Ovary (tissue), 7 donors: ENCODE measurements at regions not wholly inside any gene's neighbourhood (a gene's known extent, or its start where the extent isn't known, plus 50 kb on each side); places are given as distances from the start of the nearest gene placed in this dataset.

Experiments used
- DNase-seq, 5 donors: peaks; one replicate each; pipeline ENCODE4 v3.0.0-alpha.2; 2019 to 2020
- H3K27ac ChIP-seq, 2 donors: fragments of 200-600 bp; one replicate each; pipeline versions ENCODE4 v1.5.1 to v1.8.0; 2019 to 2022
- H3K27me3 ChIP-seq: fragments of 200-600 bp; one replicate; pipeline ENCODE4 v1.8.0; 2022
- H3K36me3 ChIP-seq: fragments of 200-600 bp; sonication (generic); one replicate; pipeline ENCODE4 v1.5.1; 2019
- H3K4me1 ChIP-seq: one replicate; pipeline ENCODE4 v1.8.1; 2013; ENCODE audit warnings: mild to moderate bottlenecking, moderate library complexity; ENCODE audit not compliant: insufficient read depth
- H3K4me3 ChIP-seq: fragments of 200-600 bp; sonication (generic); one replicate; pipeline ENCODE4 v1.5.1; 2017
- H3K9me3 ChIP-seq, 2 donors: fragments of 200-600 bp in 1 of 2; sonication (generic) in 1 of 2; one replicate each; pipeline versions ENCODE4 v1.5.1 to v1.8.1; 2013 to 2019; ENCODE audit warnings: mild to moderate bottlenecking in 1 of 2, moderate library complexity in 1 of 2
- CTCF ChIP-seq, 3 donors: fragments of 450-650 bp in 2 of 3; fragments of 200-600 bp in 1 of 3; IDR thresholded peaks; one replicate each; pipeline versions ENCODE4 v1.5.1 to v1.8.0; 2016 to 2022; ENCODE audit warnings: antibody characterized with exemption in 3 of 3, mild to moderate bottlenecking in 1 of 3
- EP300 ChIP-seq: sonication (generic); formaldehyde crosslinking; IDR thresholded peaks from one replicate; pipeline ENCODE4 v1.6.1; 2017; ENCODE audit warnings: antibody characterized with exemption
- POLR2A ChIP-seq: fragments of 450-650 bp; IDR thresholded peaks from one replicate; pipeline ENCODE4 v1.6.1; 2017; ENCODE audit warnings: antibody characterized with exemption, mild to moderate bottlenecking, moderate library complexity
- WGBS, 3 donors: extraction: QIAGEN DNeasy Blood & Tissue Kit in 1 of 3; methylation state at CpG; one replicate each; pipeline versions ENCODE4 v1.1.5 to v1.1.7; 2013 to 2017; 5-methylcytosine and 5-hydroxymethylcytosine counted together
- intact Hi-C, 4 donors: fragments of 100-400 bp; cut with DNase I; formaldehyde crosslinking; loops; one replicate each; pipeline versions ENCODE4 v1.11.0 to v1.15.1; 2022 to 2023
- donor health status: DM: no; HTN: no; CAD: no; lungs with moderate emphysema.
- donor health status: DM: no; HTN: no; CAD: no.
- donor health status: Bipolar disorder and iron deficiency.
- donor health status: DM: no; HTN: no; CAD: no.
- donor health status: DM: yes; HTN: yes; CAD: no.

GRCh38 chr3:170735821-170736220 lies 134.2 kb downstream of the RPL22L1 start:
- DNase-seq = no peak
- 9 to 19% (median 12%) methylated on average over 2 of the region's 2 CpGs for WGBS, 3 donors
- Histone ChIP-seq H3K9me3 (no peaks in the 10 kb centered on the region), H3K36me3 (no peaks in the 10 kb centered on the region), H3K4me3 (no peak overlapping the region), H3K27me3 (no peaks in the 10 kb centered on the region), H3K4me1 (peaks cover 9% of the 10 kb centered on the region), H3K27ac (peak overlapping the region in 1 of 2 donors; percentile 41)
- intact Hi-C loops = no loop called here
- TF ChIP-seq CTCF (IDR thresholded peaks at IDR 0.05) = no peak
- TF ChIP-seq EP300 = no peak

GRCh38 chr3:170734735-170735065 lies 135.3 kb downstream of the RPL22L1 start:
- no peak overlapping the region for H3K4me3 ChIP-seq
- WGBS, 3 donors = 83 to 89% (median 84%) methylated on average over 1 of the region's 1 CpG
- no peaks in the 10 kb centered on the region for H3K27me3 ChIP-seq
- H3K27ac ChIP-seq = no peak overlapping the region
- intact Hi-C loops = no loop called here
- H3K4me1 ChIP-seq = peaks cover 8% of the 10 kb centered on the region
- DNase-seq = no peak
- H3K36me3 ChIP-seq = no peaks in the 10 kb centered on the region
- H3K9me3 ChIP-seq = no peaks in the 10 kb centered on the region
- TF ChIP-seq EP300 = no peak
- TF ChIP-seq CTCF (IDR thresholded peaks at IDR 0.05) = no peak
- TF ChIP-seq POLR2A = no peak

- WGBS, 3 donors = 52 to 83% (median 78%) methylated on average over 7 of the region's 7 CpGs
- TF ChIP-seq POLR2A (no peak), EP300 (no peak), CTCF (IDR thresholded peaks at IDR 0.05) (no peak)
- no peak overlapping the region for H3K27ac ChIP-seq
Measured at GRCh38 chr3:170734043-170734734, 135.8 kb downstream of the RPL22L1 start.

GRCh38 chr3:170732660-170733245 lies 137.2 kb downstream of the RPL22L1 start:
- no peak overlapping the region for H3K27ac ChIP-seq
- H3K27me3 ChIP-seq = no peaks in the 10 kb centered on the region
- no peak overlapping the region for H3K4me3 ChIP-seq
- H3K9me3 ChIP-seq = no peaks in the 10 kb centered on the region
- no peak for DNase-seq
- H3K36me3 ChIP-seq = no peaks in the 10 kb centered on the region
- intact Hi-C loops = no loop called here
- peaks cover 8% of the 10 kb centered on the region for H3K4me1 ChIP-seq
- TF ChIP-seq POLR2A (no peak), EP300 (no peak), CTCF (IDR thresholded peaks at IDR 0.05) (no peak)

More at GRCh38 chr3:170734043-170734734, 135.8 kb downstream of the RPL22L1 start:
- DNase-seq = no peak
- Histone ChIP-seq H3K4me1 (peaks cover 8% of the 10 kb centered on the region), H3K9me3 (no peaks in the 10 kb centered on the region), H3K4me3 (no peak overlapping the region), H3K36me3 (no peaks in the 10 kb centered on the region), H3K27me3 (no peaks in the 10 kb centered on the region)
- intact Hi-C loops = no loop called here
